HG02870 (cell line): ENCODE measurements at regions not wholly inside any gene's neighbourhood (a gene's known extent, or its start where the extent isn't known, plus 50 kb on each side); places are given as distances from the start of the nearest gene placed in this dataset.

Source experiments
- ATAC-seq: cut with Tn5 transposase; IDR thresholded peaks from one replicate; pipeline ENCODE4 v1.9.1; 2021; ENCODE audit warnings: mild to moderate bottlenecking, moderate library complexity; ENCODE audit not compliant: unreplicated experiment

- no peak for ATAC-seq
Observed at GRCh38 chr4:157977086-157977485, 195.7 kb downstream of the GASK1B start.

DNA sequence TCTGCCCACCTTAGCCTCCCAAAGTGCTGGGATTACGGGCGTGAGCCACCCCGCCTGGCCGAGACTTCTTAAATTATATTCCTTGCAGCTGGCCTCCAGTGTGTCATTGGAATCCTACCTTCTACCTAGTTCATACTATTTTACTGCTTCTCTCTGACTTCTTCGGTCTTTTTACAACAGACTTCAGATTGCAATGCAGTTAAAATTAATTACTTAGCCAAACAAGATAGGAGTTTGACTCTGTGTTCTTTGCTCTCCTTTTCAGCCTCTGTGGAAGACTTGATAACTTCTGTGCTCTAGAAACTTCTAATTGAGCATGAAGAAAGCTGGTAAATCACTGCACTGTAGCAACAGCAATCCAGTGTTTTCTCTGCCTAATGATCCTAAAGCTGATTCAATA lies 199.5 kb downstream of the GASK1B start:
- ATAC-seq: no peak

- ATAC-seq: no peak
Observed at GRCh38 chr4:157964463-157964862, 208.4 kb downstream of the GASK1B start.

DNA sequence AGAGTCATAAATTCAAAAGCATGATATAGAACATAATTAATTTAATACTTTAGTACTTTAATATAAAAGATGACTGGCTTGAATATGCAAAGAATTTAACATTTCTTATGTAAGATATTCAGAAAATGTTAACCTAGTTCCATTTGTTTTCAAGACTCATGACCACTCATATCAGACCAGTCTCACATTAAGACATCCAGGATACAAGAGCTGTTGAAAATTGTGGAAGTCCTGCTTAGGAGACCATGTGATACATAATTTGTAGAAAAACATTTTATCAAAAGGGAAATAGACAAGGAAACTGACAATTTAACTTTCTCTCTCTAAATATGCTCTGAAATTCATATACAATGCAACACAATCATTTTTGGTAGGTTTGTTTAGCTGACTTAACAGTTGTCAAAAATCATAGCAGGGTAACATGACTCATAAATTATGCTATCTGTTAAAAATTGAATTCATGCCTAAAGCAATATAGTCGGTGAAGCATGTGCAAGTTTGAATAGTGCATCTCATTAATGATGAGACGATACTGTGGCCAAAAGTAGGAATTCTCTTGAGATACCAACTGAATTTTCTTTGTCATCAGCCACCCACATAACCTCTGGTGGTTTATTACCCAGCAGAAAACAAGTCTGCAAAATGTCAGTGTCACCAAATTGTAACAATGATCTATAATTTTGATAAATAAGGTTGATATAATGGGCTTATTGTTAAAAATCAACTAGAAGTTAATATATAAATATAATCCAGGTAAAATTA lies 211.4 kb downstream of the GASK1B start:
- ATAC-seq: no peak

GRCh38 chr4:157957905-157958304 lies 214.9 kb downstream of the GASK1B start:
- no peak for ATAC-seq

DNA sequence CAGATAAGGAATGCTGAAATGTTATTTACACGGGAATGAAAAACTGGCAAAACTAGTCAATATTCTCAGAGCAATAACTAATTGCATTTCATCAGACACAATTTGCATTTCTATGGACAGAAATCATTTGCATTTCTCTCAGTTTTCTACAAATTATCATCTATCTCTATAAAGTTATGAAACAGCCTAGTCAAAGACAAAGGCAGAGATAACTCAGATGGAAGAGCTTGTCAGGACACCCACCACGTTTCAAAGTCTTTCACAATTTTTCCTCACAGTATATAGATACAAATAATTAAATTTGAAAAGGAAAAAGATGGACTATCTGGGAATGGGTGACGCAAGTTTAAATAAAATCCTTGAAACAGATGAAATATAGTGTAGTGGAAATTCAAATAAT lies 230.8 kb downstream of the GASK1B start:
- no peak for ATAC-seq

DNA sequence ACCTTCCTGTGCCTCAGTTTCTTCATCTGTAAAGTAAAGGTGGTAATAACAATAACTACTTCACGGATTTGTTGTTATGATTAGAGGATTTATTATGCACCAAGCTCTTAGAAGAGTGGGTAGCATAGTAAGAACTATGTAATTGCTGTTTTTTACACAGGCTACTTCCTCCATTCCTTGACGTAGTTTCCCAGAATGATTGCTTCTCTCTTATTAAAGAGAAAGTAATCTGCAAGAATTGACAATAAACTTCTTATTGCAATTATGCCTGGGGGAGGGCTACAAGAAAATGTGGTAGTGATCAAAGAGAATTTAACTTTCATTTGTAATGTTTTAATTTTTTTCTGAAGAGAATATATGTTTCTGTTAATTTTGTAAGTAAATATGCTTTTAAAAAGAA lies 238.7 kb downstream of the GASK1B start:
- ATAC-seq: no peak

DNA sequence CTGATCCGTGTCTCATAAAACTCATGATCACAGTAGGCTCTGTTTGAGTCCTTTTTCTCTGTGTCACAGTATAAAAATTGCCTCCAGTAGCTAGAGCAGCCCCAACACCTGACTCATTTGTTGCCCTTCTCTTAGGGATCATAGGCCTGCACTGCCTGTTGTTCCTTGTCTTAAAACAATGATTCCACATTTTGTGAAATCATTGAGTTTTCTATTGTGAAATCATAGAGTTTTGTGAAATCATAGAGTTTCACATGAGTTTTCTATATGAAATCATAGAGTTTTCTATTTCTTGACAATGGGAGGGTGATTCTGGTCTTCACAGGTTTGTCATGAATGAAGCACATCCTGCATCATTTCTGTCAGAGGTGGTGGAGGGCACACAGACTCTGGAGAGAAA lies 239.9 kb downstream of the GASK1B start:
- ATAC-seq: no peak

- ATAC-seq: no peak
Observed at GRCh38 chr4:157929486-157929885, 243.3 kb downstream of the GASK1B start.

- no peak for ATAC-seq
Observed at GRCh38 chr4:157918036-157918832, 254.6 kb downstream of the GASK1B start.

GRCh38 chr4:157912212-157912611 lies 260.6 kb downstream of the GASK1B start:
- ATAC-seq: no peak

- no peak for ATAC-seq
Observed at GRCh38 chr4:157911662-157912061, 261.2 kb downstream of the GASK1B start.

GRCh38 chr4:157908691-157909090 lies 264.1 kb downstream of the GASK1B start:
- ATAC-seq: no peak

DNA sequence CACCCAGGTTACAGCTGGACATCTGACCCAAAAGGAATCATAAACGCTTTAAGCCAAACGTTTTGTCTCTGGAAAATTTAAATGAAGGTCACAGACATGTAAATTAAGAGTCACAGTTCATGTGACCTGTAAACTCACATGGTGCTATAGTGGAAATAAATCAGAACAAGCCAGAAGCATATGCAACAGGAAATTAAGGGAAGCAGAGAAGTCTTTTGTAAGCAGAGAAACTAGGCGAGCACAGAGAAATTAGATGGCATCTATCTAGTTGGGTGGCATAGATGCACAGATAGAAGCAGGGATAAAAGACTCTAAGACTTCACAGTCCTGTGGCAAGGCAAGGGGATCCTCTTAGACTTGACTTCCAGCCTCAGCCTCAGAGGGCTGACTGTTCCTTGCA lies 264.8 kb downstream of the GASK1B start:
- no peak for ATAC-seq

- ATAC-seq: no peak
Observed at GRCh38 chr4:157907226-157907946, 265.4 kb downstream of the GASK1B start.

- ATAC-seq: no peak
Observed at GRCh38 chr4:157898836-157899605, 273.8 kb downstream of the GASK1B start.

DNA sequence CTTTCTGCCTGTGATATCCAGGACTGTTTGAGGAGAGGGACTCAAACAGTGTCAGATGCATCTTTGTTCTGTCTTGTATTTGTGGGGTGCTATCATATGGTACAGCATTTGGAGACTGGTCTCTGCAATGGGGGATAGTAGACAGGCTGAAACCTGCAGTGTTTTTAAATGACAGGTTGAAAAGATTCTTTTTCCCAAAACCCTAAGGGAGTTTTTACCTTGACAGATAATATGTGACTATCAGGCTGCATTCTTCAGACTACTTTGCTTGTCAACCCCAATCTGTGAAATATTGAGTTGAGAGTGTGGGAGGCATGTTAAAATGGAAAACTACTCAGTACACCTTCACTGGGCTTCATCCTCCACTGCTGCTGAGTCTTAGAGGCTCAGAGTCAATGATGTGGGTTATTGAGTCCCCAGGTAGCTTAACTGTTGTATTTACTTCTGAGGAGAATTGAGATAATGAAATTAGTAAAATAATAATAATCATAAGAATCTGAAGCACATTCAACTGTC lies 274.9 kb downstream of the GASK1B start:
- ATAC-seq: no peak

DNA sequence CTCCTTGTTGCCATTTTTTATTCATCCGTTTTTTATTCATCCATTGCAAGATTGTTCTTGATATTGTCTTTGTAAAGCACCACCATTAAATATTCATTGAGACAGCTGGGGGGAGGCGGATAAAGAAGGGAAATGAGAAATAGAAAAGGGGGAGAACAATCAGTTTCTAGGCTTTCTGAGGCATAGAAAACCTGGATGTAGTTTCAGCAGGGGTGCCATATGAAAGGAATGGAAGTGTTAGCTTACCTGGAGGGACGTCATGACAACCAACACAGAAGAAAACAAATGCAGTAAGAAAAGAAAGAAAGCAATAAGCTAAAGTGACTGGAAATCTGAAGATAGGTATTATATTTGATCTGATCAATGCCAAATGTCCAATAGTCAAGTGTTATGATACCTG lies 276.1 kb downstream of the GASK1B start:
- ATAC-seq: no peak

DNA sequence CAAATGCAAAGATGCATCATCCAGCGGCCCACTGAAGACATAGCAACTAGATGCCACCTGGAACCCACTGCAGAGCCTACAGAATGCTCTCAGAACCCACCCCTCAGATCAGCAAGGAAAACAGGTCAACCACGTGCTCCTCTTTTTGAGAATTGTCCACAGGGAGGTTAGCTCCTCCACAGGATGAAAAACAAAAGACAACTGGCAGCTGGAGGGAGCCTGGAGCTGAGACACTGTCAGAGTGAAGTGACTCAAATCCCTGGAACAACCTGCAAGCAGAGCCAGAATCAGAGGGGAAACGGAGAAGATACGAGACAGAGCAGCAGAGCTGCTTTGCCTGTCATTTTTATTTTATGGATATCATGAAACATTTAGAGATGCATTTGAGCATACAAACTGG lies 277.6 kb downstream of the GASK1B start:
- ATAC-seq: no peak

DNA sequence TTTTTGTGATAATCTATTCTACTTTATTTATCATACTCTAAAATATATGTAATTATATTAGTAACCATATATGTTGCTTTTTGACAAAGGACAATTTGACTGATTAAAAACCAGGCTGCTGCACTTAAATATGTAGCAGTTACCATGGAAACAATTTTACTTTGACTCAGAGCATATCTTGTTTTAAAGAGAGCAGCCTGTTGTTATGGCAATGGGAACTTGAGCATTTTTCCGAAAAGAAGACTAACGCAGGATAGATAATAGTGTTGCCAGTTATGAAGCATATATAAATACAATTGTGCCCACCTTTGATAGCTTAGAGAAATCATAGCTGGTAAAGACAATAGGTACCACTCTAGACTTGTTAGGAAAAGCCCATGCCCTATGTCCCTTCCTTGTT lies 283.0 kb downstream of the GASK1B start:
- no peak for ATAC-seq

- no peak for ATAC-seq
Observed at GRCh38 chr4:157888281-157888680, 284.5 kb downstream of the GASK1B start.
